NCI-H2171 treated with DMSO at 0.1 percent for 48 hours (cell line): ENCODE measurements at regions not wholly inside any gene's neighbourhood (a gene's known extent, or its start where the extent isn't known, plus 50 kb on each side); places are given as distances from the start of the nearest gene placed in this dataset.

Experiments
- DNase-seq: peaks from one replicate; lab custom pipeline; 2025; lab: John Stamatoyannopoulos, UW

- DNase-seq, result no peak
Observed at GRCh38 chr9:32837551-32838058, 54.3 kb downstream of the TMEM215 start.

GRCh38 chr9:32839013-32839885 lies 55.9 kb downstream of the TMEM215 start:
- no peak for DNase-seq

GRCh38 chr9:32841314-32841713 lies 58.0 kb downstream of the TMEM215 start:
- DNase-seq, result no peak

- DNase-seq, result no peak
Observed at GRCh38 chr9:32843295-32843694, 60.0 kb downstream of the TMEM215 start.

- no peak for DNase-seq
Observed at GRCh38 chr9:32844259-32844658, 60.9 kb downstream of the TMEM215 start.

GRCh38 chr9:32854271-32854670 lies 70.9 kb downstream of the TMEM215 start:
- no peak for DNase-seq

- DNase-seq, result no peak
Observed at GRCh38 chr9:32855752-32856151, 72.4 kb downstream of the TMEM215 start.

- no peak for DNase-seq
Observed at GRCh38 chr9:32863291-32863690, 80.0 kb downstream of the TMEM215 start.

- DNase-seq, result no peak
Observed at GRCh38 chr9:32864971-32865370, 81.6 kb downstream of the TMEM215 start.

- no peak for DNase-seq
Observed at GRCh38 chr9:32866273-32866672, 82.9 kb downstream of the TMEM215 start.

- DNase-seq, result no peak
Observed at GRCh38 chr9:32867026-32867425, 83.7 kb downstream of the TMEM215 start.

- DNase-seq, result peak; percentile 2
Observed at GRCh38 chr9:32867601-32868204, 84.4 kb downstream of the TMEM215 start.

- DNase-seq, result no peak
Observed at GRCh38 chr9:32869404-32869803, 86.1 kb downstream of the TMEM215 start.

- no peak for DNase-seq
Observed at GRCh38 chr9:32873131-32873530, 89.8 kb downstream of the TMEM215 start.

GRCh38 chr9:32873553-32873952 lies 90.2 kb downstream of the TMEM215 start:
- no peak for DNase-seq

- no peak for DNase-seq
Observed at GRCh38 chr9:32875242-32875641, 91.9 kb downstream of the TMEM215 start.

GRCh38 chr9:32875748-32876147 lies 92.4 kb downstream of the TMEM215 start:
- DNase-seq, result no peak

GRCh38 chr9:32877103-32877502 lies 93.8 kb downstream of the TMEM215 start:
- no peak for DNase-seq

- no peak for DNase-seq
Observed at GRCh38 chr9:32877639-32878217, 94.4 kb downstream of the TMEM215 start.

GRCh38 chr9:32879335-32879734 lies 96.0 kb downstream of the TMEM215 start:
- DNase-seq, result no peak

- DNase-seq, result no peak
Observed at GRCh38 chr9:32881948-32882347, 98.6 kb downstream of the TMEM215 start.

- no peak for DNase-seq
Observed at GRCh38 chr9:32882705-32883104, 99.4 kb downstream of the TMEM215 start.

- no peak for DNase-seq
Observed at GRCh38 chr9:32884482-32884881, 101.1 kb downstream of the TMEM215 start.
